ENCODE measurements at regions not wholly inside any gene's neighbourhood (a gene's known extent, or its start where the extent isn't known, plus 50 kb on each side); places are given as distances from the start of the nearest gene placed in this dataset.

GRCh38 chr13:33721724-33722123 lies 96.2 kb upstream of the RFC3 start:
- TF ChIP-seq CTCF (IDR thresholded peaks at IDR 0.05; ENCODE audit: control insufficient read depth, insufficient read depth, low read depth, low read length, missing control alignments) = no peak
- no peak for DNase-seq (ENCODE audit: low read depth)
- no peak overlapping the region for H3K4me3 ChIP-seq (ENCODE audit: control insufficient read depth, low read depth, low read length)

- TF ChIP-seq CTCF (IDR thresholded peaks at IDR 0.05; ENCODE audit: control insufficient read depth, insufficient read depth, low read depth, low read length, missing control alignments) = no peak
- no peak overlapping the region for H3K4me3 ChIP-seq (ENCODE audit: control insufficient read depth, low read depth, low read length)
- DNase-seq (ENCODE audit: low read depth) = no peak
These were observed 95.6 kb upstream of the RFC3 start for GRCh38 chr13:33722216-33722915.

- TF ChIP-seq CTCF (IDR thresholded peaks at IDR 0.05; ENCODE audit: control insufficient read depth, insufficient read depth, low read depth, low read length, missing control alignments) = no peak
- no peak overlapping the region for H3K4me3 ChIP-seq (ENCODE audit: control insufficient read depth, low read depth, low read length)
- DNase-seq (ENCODE audit: low read depth) = no peak
These were observed 94.6 kb upstream of the RFC3 start for GRCh38 chr13:33723365-33723764.

- TF ChIP-seq CTCF (IDR thresholded peaks at IDR 0.05; ENCODE audit: control insufficient read depth, insufficient read depth, low read depth, low read length, missing control alignments) = peak; percentile 81
- H3K4me3 ChIP-seq (ENCODE audit: control insufficient read depth, low read depth, low read length) = no peak overlapping the region
- DNase-seq (ENCODE audit: low read depth) = peak; percentile 64
These were observed 94.0 kb upstream of the RFC3 start for GRCh38 chr13:33723772-33724435.

GRCh38 chr13:33725340-33725739 lies 92.6 kb upstream of the RFC3 start:
- no peak for DNase-seq (ENCODE audit: low read depth)
- no peak for TF ChIP-seq CTCF (IDR thresholded peaks at IDR 0.05; ENCODE audit: control insufficient read depth, insufficient read depth, low read depth, low read length, missing control alignments)
- no peak overlapping the region for H3K4me3 ChIP-seq (ENCODE audit: control insufficient read depth, low read depth, low read length)

GRCh38 chr13:33727297-33728083 lies 90.5 kb upstream of the RFC3 start:
- DNase-seq (ENCODE audit: low read depth) = no peak
- no peak overlapping the region for H3K4me3 ChIP-seq (ENCODE audit: control insufficient read depth, low read depth, low read length)
- no peak for TF ChIP-seq CTCF (IDR thresholded peaks at IDR 0.05; ENCODE audit: control insufficient read depth, insufficient read depth, low read depth, low read length, missing control alignments)
